Prostate gland (tissue), 2 donors: ENCODE measurements at regions not wholly inside any gene's neighbourhood (a gene's known extent, or its start where the extent isn't known, plus 50 kb on each side); places are given as distances from the start of the nearest gene placed in this dataset.

Experiments used
- DNase-seq: peaks from one replicate; pipeline ENCODE4 v3.0.0-alpha.2; 2019; ENCODE audit warnings: low spot score
- H3K27ac ChIP-seq, 2 donors: fragments of 200-600 bp; sonication (generic); 2 replicates each; pipeline ENCODE4 v1.5.1; 2017 to 2019
- H3K27me3 ChIP-seq: fragments of 200-600 bp; sonication (generic); replicated peaks from 2 replicates; pipeline ENCODE4 v1.5.1; 2019; ENCODE audit not compliant: insufficient read depth
- H3K36me3 ChIP-seq, 2 donors: fragments of 200-600 bp; sonication (generic); 1 replicate in 1 of 2; 2 replicates in 1 of 2; pipeline versions ENCODE4 v1.5.1 to v1.8.1; 2017 to 2019
- H3K4me1 ChIP-seq: fragments of 200-600 bp; sonication (generic); replicated peaks from 2 replicates; pipeline ENCODE4 v1.5.1; 2019
- H3K4me3 ChIP-seq, 2 donors: fragments of 200-600 bp; sonication (generic); 2 replicates each; pipeline ENCODE4 v1.5.1; 2017 to 2019
- H3K9me3 ChIP-seq: fragments of 200-600 bp; sonication (generic); 2 replicates; pipeline ENCODE4 v1.5.1; 2017
- POLR2A ChIP-seq: fragments of 450-650 bp; IDR thresholded peaks from one replicate; pipeline ENCODE4 v1.6.1; 2016; ENCODE audit warnings: antibody characterized with exemption, mild to moderate bottlenecking
- POLR2AphosphoS5 ChIP-seq: sonication (generic); formaldehyde crosslinking; IDR thresholded peaks from one replicate; pipeline ENCODE4 v1.6.1; 2017; ENCODE audit warnings: antibody characterized with exemption
- WGBS: methylation state at CpG from one replicate; pipeline ENCODE4 v1.1.5; 2018; 5-methylcytosine and 5-hydroxymethylcytosine counted together
- intact Hi-C: fragments of 100-400 bp; cut with DNase I; formaldehyde crosslinking; loops from one replicate; pipeline ENCODE4 v1.14.2; 2022
- TF ChIP-seq, protein P1 (sequence below), 4 experiments: fragments of 200-600 bp in 2 of 4; fragments of 450-650 bp in 2 of 4; sonication (generic) in 2 of 4; IDR thresholded peaks; 1 replicate in 3 of 4; 2 replicates in 1 of 4; pipeline ENCODE4 v1.5.1; 2016 to 2019; ENCODE audit warnings: antibody characterized with exemption in 4 of 4, mild to moderate bottlenecking in 2 of 4, moderate library complexity in 2 of 4

DNA sequence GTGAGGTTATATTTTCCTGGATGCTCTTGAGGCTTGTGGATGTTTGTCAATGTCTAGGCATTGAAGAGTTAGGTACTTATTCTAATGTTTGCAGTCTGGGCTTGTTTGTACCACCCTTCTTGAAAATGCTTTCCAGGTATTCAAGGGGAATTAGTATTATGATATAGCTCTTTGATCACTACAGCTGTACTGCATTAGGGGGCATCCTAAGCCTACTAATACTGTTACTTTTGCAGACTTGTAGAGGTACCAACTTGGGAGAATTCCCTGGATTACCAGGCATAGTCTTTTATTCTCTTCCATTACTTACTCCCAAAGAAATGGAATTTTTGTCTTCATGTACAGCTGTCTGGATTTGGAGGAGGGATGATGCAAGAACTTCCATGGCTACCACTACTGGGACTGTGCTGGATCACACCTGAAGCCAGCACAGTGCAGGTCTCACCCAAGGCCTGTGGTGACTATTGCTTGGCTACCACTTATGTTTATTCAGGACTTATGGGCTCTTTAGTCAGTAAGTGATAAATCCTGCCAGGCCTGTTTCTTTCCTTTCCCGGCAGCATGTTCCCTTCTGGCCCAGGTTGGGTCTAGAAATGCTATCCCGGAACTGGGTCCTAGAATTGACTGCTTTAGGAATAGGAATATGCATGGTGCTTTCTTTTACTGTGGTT lies 402.9 kb downstream of the IL20RB start:
- intact Hi-C loops, result no loop called here
- TF ChIP-seq POLR2A (no peak), POLR2AphosphoS5 (no peak)
- TF ChIP-seq, protein P1, sequence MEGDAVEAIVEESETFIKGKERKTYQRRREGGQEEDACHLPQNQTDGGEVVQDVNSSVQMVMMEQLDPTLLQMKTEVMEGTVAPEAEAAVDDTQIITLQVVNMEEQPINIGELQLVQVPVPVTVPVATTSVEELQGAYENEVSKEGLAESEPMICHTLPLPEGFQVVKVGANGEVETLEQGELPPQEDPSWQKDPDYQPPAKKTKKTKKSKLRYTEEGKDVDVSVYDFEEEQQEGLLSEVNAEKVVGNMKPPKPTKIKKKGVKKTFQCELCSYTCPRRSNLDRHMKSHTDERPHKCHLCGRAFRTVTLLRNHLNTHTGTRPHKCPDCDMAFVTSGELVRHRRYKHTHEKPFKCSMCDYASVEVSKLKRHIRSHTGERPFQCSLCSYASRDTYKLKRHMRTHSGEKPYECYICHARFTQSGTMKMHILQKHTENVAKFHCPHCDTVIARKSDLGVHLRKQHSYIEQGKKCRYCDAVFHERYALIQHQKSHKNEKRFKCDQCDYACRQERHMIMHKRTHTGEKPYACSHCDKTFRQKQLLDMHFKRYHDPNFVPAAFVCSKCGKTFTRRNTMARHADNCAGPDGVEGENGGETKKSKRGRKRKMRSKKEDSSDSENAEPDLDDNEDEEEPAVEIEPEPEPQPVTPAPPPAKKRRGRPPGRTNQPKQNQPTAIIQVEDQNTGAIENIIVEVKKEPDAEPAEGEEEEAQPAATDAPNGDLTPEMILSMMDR (IDR thresholded peaks at IDR 0.05), result no peak
- 82% methylated on average over 2 of the region's 2 CpGs for WGBS

DNA sequence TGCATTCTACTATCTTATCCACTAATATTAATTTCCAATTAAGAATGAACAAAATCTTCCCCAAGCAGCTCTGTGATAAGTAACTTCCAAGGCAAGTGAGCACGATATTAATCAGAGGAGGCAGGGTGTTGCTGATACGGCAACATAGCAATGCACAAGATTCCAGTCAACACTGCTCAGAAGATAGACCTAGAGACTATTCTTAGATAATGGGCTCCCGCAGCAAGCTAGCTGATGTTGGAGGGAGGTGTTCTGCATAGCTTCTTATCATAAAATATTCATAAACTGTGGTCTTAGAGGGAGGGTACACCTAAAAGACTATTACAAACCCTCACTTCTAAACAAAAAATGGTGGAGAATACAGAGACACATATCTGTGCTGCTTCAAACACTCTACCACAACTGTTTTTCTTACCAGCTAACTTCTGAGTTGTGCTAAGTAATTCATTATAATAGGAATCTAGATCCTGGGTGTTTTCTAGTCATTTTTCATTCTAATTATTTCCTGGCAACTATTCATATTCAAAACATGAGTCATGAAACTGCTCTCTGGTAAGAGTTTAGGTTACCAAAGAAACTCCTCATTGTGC lies 382.0 kb upstream of the SOX14 start:
- DNase-seq, result no peak
- no peak overlapping the region for H3K27ac ChIP-seq
- intact Hi-C loops, result no loop called here
- no peak overlapping the region for H3K4me3 ChIP-seq
- 91% methylated on average over 3 of the region's 3 CpGs for WGBS
- no peaks in the 10 kb centered on the region for H3K4me1 ChIP-seq
- TF ChIP-seq, protein P1 (IDR thresholded peaks at IDR 0.05), result no peak
- TF ChIP-seq POLR2AphosphoS5, result no peak
- no peak for TF ChIP-seq POLR2A
- no peaks in the 10 kb centered on the region for H3K36me3 ChIP-seq
- no peaks in the 10 kb centered on the region for H3K27me3 ChIP-seq
- H3K9me3 ChIP-seq, result no peaks in the 10 kb centered on the region

More for the DNA sequence above, 402.9 kb downstream of the IL20RB start:
- Histone ChIP-seq H3K36me3 (no peaks in the 10 kb centered on the region), H3K27me3 (no peaks in the 10 kb centered on the region), H3K9me3 (no peaks in the 10 kb centered on the region), H3K4me1 (no peaks in the 10 kb centered on the region), H3K27ac (no peak overlapping the region), H3K4me3 (no peak overlapping the region)
- DNase-seq, result no peak

DNA sequence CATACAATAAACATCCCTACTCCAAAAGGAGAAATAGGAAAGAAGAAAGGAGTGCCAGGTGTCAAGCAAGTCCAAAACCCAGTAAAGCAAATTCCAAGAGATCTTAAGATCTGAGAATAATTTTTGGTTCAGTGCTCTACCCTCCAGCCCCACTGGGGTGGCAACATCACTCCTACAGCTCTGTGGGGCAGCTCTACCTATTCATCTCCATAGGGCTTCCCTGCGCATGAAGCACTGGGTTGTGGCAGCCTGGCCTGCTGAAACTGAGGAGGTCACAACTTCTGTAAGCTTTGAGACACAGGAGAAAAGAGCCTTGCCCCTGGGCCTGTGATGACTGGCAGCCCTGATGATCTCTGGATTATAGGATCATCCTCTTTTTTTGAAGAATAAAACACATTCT lies 378.2 kb upstream of the SOX14 start:
- no peak for TF ChIP-seq POLR2AphosphoS5
- TF ChIP-seq POLR2A, result no peak
- TF ChIP-seq, protein P1 (IDR thresholded peaks at IDR 0.05), result no peak
- no peak overlapping the region for H3K27ac ChIP-seq
- DNase-seq, result no peak
- no peaks in the 10 kb centered on the region for H3K9me3 ChIP-seq
- no peaks in the 10 kb centered on the region for H3K36me3 ChIP-seq
- WGBS, result 100% methylated on average over 1 of the region's 1 CpG
- no peaks in the 10 kb centered on the region for H3K27me3 ChIP-seq
- H3K4me3 ChIP-seq, result no peak overlapping the region
- intact Hi-C loops, result no loop called here
- no peaks in the 10 kb centered on the region for H3K4me1 ChIP-seq

DNA sequence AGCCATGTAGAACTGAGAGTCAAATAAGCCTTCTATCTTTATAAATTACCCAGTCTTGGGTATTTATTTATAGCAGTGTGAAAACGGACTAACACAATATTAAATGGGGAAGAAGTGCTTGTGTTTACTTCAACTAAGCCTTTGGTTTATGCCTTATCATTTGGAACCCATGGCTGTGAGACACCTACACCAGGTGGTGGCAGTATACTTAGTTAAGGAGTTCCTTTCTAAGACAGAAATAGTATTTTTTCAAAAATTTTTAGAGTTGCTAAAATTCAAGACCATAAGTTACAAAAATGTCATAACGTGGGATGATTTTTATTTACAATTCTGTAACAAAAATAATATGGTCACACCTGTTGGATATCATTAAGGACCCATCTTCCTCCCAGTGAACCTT lies 354.5 kb upstream of the SOX14 start:
- Histone ChIP-seq H3K4me3 (no peak overlapping the region), H3K36me3 (no peaks in the 10 kb centered on the region), H3K27ac (no peak overlapping the region), H3K4me1 (no peaks in the 10 kb centered on the region), H3K27me3 (peaks cover 3% of the 10 kb centered on the region), H3K9me3 (no peaks in the 10 kb centered on the region)
- DNase-seq, result no peak
- TF ChIP-seq POLR2A, result no peak
- TF ChIP-seq, protein P1 (IDR thresholded peaks at IDR 0.05), result no peak
- TF ChIP-seq POLR2AphosphoS5, result no peak
- 19% methylated on average over 2 of the region's 2 CpGs for WGBS
- intact Hi-C loops, result no loop called here

DNA sequence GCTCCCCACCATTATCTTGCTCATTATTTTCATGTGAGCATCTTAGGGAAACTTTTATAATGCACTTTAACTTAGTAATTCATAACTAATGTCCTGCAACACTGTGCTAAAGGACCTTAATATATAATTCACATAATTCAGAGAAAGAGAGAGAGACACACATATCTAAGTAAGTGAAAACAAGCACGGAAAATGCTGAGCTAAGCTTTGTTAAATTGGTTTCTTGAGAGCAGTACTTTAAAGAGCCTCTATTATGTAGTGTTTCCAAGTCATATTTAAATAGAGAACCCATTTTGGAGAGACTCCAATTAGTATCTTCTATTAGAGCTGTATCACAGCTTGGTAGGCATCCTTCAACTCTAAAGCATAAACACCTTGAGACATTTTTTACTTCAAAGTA lies 354.1 kb upstream of the SOX14 start:
- 60% methylated on average over 1 of the region's 1 CpG for WGBS
- intact Hi-C loops, result no loop called here

More for the DNA sequence above, 354.1 kb upstream of the SOX14 start:
- DNase-seq, result no peak
- H3K36me3 ChIP-seq, result no peaks in the 10 kb centered on the region
- no peaks in the 10 kb centered on the region for H3K9me3 ChIP-seq
- TF ChIP-seq, protein P1 (IDR thresholded peaks at IDR 0.05), result no peak
- no peak for TF ChIP-seq POLR2AphosphoS5
- no peak overlapping the region for H3K27ac ChIP-seq
- no peak overlapping the region for H3K4me3 ChIP-seq
- H3K27me3 ChIP-seq, result peaks cover 3% of the 10 kb centered on the region
- no peaks in the 10 kb centered on the region for H3K4me1 ChIP-seq
